HG03064 (cell line): ENCODE measurements at regions not wholly inside any gene's neighbourhood (a gene's known extent, or its start where the extent isn't known, plus 50 kb on each side); places are given as distances from the start of the nearest gene placed in this dataset.
"Not testable (repeated sequence)": the region's sequence is repeated elsewhere in the genome, so short reads cannot be mapped to it uniquely, and the experiment has no call there.

Source experiments
- ATAC-seq: cut with Tn5 transposase; IDR thresholded peaks from one replicate; pipeline ENCODE4 v1.9.1; 2021; ENCODE audit warnings: low read depth; ENCODE audit not compliant: unreplicated experiment

DNA sequence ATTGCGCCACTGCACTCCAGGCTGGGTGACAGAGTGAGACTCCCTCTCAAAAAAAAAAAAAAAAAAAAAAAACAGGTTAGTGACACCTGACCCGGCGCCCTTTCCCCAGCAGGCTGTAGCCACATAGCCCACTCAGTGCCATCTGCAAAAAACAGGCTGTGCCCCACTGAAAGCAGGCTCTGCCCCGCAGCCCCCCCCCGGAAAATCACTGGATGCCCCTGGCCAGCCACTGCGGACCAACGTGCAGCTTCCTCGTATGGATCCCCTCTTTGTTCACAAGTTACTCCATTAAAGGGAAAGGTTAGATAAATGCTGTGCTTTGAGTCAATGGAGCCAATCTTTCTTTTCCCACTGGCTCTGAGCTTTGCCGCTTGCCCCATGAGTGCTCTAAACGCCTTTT is 660.3 kb downstream of the TBC1D22A start:
- no peak for ATAC-seq

DNA sequence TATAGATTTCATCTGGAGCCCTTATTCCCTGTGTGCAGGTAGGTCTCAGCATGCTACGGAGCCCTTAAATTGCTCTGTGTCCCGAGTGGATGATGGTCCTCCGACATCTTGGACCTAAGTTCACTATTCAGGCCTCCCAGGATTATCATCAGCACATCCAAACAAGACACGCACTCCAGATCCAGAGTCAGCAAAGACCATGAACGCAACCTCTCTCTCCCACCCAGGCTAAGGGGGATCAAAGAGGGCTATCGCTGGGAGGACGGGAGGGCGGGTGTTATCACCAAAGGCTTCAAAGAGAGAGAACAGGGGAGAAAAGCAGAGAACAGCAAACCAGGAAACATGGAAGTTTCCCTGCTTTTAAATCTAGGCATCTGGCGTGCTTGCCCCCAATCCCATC is 659.4 kb downstream of the TBC1D22A start:
- ATAC-seq = no peak

DNA sequence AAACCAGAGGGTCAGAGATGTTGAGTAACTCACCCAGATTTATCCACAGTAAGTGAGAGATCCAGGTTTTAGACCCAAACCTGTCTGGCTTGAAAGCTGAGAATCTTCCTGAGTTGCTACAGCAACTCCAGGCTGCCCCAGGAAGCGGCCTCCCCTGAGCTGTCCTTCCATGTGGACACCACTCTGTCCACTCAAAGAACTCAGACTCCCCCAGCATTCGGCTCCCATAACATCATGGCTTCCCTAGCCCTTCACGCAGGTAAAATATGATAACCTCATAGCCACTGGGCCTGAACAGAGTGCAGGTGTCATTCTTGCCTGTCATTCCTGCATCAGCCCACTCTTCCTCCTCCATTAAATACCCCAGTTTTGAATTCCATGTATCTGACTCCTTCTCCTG is 657.8 kb downstream of the TBC1D22A start:
- no peak for ATAC-seq

DNA sequence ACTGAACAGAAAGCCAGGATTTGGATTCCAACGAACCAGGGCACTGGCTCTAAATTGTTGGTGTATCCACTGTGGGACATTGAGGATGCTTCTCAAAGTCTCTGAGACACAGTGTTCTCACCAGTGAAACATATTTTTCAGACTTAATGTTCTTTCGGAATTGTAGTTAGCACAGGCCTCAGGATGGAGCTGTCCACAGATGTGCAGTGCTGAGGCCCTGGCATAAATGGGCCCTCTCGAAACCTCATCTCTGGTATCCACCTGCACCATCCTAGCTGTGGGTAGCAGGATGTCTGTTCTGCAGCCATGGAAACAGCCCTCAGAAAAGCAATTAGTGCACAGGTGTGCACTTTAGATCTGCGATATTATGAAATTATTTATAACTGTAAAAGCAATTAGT is 656.8 kb downstream of the TBC1D22A start:
- no peak for ATAC-seq

DNA sequence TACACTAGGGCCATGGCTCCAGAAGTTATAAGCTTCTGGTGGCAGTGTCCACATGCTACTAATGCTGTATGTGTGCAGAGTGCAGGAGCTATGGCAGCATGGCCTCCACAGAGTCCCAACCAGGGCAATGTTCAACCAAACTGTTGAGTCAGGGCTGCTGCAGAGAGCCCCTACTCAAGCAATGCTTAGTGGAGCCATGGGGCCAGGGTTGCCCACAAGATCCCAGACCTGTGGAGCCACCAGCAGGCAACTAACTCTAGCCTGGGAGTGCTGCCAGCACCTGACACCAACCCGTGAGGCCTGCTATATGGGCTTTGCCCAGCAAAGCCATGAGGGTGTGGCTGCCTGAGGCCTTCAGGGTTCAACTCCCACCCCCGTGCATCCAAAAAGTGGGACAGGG is 655.2 kb downstream of the TBC1D22A start:
- no peak for ATAC-seq

DNA sequence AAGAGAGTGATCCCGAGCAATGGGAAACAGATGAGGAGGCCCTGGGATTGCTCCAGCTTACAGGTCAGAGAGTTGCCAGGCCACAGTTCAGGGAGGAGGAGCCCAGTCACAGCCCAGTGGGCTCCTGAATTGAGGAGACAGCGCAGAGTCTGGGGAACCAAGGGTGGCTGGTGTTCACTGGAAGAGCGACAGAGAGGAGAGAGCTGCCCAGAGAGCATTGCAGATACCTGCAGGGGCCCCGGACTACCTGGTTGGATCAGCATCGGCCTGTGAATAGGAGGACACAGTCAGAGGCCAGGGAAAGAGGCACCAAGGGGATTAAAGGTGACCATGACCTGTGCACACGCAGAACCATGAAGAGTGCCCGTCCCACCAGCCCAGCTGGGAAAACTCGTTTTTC is 648.6 kb downstream of the TBC1D22A start:
- ATAC-seq = no peak

DNA sequence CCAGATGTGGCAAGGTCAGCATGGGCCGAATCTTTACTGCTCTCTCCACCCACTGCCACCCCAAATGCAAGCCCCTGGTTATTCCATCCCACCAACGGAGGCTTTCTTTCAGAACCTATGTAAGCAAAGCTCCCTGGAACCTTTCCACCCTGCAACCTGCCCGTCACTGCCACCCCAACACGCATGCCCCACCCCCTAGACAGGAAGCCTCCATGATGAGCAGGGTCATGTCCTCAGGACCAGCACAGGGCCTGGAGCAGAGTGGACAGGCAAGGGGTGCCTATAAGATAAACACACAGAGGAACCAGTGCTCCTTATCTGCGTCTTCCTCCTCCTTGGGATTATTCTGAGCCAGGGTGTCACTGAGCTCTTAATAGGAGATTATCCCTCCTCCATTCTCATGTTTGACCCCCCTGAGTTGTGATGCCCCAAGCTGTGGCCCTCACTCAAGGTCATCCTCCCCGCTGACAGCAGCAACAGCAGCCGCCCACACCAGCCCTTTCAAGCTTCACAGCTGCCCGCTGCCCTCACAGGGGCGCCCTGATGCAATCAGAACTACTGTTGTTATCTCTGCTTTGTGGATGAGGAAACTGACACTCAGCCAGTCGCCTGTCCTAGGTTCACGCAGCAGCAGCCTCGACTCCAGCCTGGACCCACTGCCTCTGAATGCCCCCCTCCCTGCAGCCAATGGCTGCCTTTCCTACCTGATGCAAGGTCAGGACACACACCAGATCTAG is 647.3 kb downstream of the TBC1D22A start:
- no peak for ATAC-seq

DNA sequence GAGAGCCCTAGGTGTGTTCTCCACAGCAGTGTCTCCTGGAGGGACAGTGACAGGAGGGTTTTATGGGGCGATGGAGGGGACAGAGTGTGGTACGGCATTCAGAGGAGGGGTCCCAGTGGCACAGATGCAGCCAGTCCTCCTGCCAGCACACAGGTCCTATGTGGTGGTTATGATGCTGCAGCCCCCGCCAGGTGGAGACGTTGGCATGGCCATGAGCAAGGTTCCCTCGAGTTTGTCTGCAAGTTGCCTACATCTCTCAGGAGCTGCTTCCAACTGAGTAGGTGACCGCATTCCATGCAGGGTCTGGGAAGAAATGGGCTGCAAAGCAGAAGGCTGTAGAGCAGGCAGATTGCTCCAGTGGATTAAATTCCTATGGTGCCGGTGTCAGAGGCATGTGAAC is 646.0 kb downstream of the TBC1D22A start:
- no peak for ATAC-seq

DNA sequence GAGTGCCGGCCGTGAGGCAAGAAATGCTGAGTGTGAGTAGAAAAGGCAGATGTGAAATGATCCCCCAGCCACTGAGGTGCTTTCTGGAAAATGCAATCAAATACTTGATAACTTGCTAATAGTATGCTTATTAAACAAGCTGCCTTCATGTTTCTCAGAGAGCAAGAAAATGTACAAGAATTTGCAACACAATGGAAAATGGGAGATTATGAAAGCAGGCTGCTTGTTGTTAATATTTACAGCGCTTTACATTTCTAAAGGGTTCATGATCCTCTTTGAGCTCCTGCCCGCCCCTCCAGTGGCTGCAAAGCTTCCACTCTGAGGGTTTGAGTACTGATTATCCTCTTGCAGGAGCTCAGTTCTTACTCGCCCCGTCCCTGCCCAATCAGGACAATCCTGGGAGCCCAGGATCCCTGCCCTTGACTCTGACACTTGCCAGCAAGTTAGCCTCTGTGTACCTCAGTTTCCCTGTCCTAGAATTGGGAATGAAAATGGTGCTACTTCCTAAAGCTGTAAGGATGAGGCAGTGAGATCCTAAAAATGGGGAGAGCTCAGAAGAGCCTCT is 645.1 kb downstream of the TBC1D22A start:
- ATAC-seq = no peak

DNA sequence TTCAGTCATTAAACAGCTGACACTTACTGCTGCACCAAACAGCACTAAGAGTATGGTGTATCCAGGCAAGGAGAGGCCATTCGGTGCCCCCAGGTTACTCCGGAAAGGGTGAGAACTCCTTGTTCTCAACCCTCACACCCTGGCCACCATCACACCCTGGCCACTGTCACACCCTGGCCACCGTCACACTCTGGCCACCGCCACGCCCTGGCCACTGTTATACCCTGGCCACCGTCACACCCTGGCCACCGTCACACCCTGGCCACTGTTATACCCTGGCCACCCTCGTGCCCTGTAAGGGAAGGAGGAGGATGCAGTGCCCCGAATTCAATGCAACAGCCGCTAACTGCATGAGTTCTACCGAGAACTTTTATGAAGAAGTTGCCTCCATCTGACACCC is 644.4 kb downstream of the TBC1D22A start:
- no peak for ATAC-seq

DNA sequence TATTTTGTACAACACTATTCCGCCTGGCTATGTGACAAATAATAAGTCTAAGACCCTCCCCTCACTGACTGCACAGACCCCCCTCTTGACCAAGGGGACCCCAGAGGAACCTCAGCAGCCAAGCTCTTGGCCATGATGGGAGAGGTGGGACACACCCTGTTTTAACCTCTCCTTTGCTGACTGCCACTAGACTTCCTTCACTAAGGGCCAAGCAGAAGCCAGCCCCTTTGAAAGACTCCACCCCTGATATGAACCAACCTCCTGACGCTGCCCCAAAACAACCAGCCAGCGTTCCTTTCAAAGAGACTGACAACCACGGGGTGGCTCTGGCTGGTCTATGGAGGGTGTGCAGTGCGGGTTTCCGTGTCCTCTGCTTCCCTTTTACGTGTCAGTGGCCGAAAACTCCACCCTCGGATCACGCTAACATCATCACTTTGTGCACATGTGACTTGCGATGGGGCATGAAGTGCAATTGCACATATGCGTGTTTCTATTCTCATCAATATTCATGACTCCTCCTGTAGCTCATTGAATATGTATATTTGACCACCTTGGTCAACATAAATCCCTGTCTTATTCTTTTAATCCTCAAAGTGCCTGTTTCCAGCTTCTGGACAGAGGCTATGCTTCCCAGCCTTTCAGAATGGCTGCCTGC is 643.9 kb downstream of the TBC1D22A start:
- ATAC-seq = no peak

DNA sequence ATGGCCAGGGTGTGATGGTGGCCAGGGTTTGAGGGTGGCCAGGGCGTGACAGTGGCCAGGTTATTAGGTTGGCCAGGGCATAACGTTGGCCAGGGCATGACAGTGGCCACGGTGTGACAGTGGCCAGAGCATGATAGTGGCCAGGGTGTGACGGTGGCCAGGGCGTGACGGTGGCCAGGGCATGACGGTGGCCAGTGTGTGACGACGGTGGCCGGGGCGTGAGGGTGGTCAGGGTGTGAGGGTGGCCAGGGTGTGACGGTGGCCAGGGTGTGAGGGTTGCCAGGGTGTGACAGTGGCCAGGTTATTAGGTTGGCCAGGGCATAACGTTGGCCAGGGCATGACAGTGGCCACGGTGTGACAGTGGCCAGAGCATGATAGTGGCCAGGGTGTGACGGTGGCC is 642.8 kb downstream of the TBC1D22A start:
- ATAC-seq = not testable (repeated sequence)

DNA sequence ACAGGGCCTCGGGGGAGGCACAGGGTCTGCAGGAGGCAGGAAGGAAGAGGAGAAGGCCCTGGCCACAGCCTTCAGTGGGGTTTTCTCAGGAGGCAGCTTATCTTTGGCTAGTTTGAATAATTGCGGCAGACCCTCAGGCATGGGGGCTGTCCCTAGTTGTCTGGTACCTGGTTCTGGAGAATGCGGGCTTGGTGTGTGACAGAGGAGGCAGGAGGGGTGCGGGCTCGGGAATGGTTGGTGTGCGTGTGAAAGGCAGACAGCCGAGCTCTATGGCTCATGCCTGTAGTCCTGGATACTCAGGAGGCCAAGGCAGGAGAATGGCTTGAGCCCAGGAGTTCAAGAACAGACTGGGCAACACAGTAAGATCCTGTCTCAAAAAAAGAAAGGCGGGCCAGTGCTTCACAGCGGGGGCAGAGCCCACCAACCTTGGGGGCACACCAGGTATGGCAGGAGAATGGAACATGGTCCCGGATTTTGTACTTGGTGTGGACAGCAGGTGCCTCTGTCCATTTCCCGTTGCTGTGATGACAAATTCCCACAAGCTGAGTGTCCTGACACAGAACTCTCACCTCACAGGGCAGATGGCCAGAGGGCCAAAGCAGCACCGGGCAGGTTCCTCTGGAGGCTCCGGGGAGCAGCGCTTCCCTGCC is 640.6 kb downstream of the TBC1D22A start:
- no peak for ATAC-seq

DNA sequence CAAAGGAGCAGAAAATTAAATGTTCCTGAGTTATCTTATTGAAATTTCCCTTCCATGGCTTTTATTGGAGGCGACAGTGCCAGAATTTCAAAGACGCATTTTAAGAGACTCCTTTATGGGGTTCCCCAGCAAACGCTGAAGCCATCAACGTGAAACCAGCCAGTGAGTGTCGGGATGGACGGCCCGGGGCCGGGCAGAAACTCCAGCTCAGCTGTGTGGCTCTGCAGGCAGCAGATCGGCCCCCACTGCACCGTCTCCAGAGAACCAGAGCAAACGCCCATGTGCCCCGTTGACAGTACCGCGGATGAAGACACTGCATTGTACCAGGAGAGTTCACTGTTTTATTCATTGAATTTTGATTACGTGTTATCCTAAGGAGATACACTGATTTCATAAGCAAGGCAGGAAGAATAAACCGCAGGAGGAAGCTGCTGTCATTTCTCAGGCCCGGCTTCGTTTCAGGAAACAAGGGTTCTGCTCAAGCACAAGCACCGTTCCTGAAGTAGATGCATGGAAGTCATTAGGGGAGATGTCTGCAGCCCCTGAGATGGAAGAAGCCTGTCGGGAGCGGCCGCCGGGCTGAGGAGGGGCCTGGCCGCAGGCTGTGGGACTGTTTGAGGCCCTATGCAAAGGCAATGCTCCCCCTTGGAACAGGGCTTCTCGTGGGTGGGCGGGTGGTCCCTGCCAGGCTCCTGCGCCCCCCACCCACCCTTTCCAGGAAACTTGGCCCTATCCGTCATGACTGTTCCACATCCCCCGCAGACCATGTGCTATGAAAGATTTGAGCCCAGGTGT is 639.7 kb downstream of the TBC1D22A start:
- ATAC-seq = no peak

DNA sequence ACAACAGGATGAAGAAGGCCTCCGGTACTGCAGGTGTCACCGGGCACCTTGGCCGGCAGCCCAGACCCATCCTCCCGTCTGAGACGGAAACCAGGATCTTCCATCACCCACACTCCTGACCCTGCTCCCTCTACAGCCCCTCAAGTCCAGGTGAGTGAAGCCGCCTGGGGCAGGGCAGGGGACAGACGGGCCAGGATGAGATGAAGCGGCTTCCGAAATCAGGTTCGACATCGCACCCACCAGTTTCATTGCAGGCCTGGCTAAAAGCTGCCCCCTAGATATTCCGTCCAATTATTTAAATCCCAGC is 639.1 kb downstream of the TBC1D22A start:
- ATAC-seq = no peak

DNA sequence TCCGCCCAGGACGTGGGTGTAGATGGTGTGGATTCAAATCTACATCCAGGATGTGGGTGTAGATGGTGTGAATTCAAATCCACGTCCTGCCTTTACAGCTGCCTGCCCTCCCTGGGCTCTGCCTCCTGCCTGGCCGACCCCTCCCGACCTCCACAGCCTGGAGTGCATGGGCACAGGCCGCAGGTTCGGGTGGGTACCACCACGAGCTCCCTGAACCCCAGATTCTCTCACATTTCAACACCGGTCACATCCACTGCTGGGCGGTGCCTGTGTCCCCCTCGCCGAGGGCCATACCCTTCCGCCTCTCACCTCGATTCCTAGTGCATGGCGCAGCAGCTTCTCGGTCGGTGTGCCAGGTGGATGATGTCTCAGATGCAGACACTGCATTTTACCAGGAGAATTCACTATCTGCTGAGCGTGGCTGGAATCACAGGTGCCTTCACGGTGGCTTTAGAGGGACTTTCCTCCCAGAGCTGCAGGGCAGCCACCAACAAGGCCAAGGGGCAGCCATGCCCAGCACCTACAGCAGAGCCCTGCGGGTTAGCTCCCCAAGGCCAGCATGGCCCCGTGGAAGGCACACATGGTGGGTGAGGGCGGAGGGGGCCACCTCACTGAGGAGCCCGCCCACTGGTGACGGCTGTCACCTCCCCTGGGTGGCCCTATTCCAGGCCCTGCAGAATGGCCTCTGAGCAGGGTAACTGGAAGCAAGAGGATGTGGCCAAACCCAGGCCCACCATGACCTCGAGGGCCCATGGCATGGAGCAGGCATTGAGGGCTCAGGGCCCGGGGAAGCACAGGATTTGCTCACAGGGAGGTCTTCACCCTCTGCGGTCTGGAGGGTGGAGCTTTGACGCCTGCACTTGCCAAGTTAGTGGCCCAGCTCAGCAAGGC is 638.5 kb downstream of the TBC1D22A start:
- no peak for ATAC-seq

DNA sequence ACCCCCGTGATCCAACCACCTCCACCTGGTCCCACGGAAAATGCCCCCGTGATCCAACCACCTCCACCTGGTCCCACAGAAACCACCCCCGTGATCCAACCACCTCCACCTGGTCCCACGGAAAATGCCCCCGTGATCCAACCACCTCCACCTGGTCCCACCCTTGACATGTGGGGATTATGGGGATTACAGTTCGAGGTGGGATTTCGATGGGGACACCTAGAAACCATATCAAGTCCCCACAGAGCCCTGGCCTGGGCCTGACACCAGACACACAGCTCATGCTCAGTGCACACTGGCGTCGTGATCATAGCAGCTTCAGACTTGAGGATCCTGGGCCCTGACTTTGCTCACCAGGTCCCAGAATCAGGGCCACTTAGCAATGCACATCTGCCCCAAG is 637.7 kb downstream of the TBC1D22A start:
- not testable (repeated sequence) for ATAC-seq

DNA sequence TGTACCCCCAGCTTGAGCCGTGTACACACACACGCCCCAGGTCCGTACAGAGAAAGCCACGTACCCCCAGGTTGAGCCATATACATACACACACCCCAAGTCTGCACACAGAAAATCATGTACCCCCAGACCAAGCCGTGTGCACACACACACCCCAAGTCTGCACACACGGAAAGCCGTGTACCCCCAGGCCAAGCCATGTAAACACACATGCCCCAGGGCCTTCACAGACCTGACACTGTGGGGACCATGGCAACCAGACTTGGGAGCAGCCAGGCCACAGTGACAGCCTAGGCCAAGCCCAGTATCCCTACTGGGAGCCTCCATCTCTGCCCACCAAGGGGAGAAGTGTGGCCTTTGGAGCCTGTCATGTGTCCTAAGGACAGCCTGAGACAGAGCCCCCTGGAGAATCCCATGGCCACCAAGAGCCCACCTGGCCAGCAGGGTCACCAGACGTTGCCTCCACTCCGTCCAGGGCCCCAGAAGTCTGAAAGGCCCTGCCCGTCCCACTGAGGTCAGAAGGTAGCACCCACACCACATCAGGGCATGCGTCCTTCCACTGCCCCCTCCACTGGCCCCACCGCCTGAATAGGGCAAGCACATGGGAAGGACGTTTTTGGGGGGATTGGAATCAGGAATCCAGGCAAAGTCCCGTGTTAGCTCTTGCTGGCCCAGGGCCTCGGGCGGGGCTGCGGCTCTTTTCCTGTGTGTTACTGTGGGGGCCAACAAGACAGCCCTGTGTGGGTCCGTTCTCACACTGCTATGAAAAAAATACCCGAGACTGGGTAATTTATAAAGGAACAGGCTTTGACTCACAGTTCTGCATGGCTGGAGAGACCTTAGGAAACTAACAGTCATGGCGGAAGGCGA is 636.7 kb downstream of the TBC1D22A start:
- ATAC-seq = no peak

DNA sequence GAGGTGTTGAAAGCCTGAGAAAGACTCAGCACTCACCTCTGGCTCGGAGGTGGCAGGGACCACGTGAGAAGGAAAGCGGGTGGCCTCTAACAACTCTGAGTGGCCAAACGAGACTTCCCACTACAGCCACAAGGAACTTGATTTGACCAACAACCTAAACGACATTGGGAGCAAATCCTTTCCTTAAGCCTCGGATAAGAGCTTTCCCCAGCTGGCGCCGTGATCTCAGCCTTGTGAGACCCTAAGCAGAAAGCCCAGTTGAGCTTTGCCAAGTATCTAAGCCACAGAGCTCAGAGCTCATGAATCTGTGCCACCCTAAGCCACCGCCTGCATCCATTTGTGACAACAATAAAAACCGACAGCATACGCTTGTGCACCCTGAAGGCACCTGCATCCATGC is 636.0 kb downstream of the TBC1D22A start:
- ATAC-seq = no peak
